NCI-H1105 treated with DMSO at 0.1 percent for 48 hours (cell line): ENCODE measurements at regions not wholly inside any gene's neighbourhood (a gene's known extent, or its start where the extent isn't known, plus 50 kb on each side); places are given as distances from the start of the nearest gene placed in this dataset.
"Not testable (repeated sequence)": the region's sequence is repeated elsewhere in the genome, so short reads cannot be mapped to it uniquely, and the experiment has no call there.

Source experiments
- DNase-seq: peaks from one replicate; lab custom pipeline; 2025; lab: John Stamatoyannopoulos, UW

- no peak for DNase-seq
Measured at GRCh38 chr3:144822671-144823070, 851.0 kb downstream of the DIPK2A start.

- no peak for DNase-seq
Measured at GRCh38 chr3:144831955-144832716, 860.5 kb downstream of the DIPK2A start.

GRCh38 chr3:144839991-144840390 lies 868.4 kb downstream of the DIPK2A start:
- DNase-seq, result no peak

- no peak for DNase-seq
Measured at GRCh38 chr3:144840866-144841265, 869.2 kb downstream of the DIPK2A start.

DNA sequence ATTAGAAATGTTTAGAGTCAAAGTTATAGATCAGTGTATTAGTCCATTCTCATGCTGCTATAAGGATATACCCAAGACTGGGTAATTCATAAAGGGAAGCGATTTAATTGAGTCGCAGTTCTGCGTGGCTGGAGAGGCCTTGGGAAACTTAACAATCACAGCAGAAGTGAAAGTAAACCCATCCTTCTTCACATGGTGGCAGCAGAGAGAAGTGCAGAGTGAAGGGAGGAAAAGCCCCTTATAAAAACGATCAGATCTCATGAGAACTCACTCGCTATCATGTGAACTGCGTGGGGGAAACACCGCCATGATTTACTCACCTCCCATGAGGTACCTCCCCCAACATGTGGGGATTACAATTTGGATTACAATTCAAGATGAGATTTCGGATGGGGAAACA lies 871.5 kb downstream of the DIPK2A start:
- no peak for DNase-seq

DNA sequence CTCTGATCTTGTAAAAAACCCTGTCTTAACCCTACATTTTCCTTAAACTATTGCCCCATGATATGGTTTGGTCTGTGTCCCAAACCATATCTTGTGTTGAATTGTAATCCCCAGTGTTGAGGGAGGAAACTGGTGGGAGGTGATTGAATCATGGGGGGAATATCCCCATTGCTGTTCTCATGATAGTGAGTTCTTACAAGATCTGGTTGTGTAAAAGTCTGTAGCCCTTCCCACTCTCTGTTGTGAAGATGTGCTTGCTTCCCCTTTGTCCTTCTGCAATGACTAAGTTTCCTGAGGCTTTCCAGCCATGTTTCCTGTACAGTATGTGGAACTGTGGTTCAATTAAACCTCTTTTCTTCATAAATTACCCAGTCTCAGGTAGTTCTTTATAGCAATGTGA lies 881.4 kb downstream of the DIPK2A start:
- DNase-seq, result no peak

- not testable (repeated sequence) for DNase-seq
Measured at GRCh38 chr3:144854020-144854419, 882.4 kb downstream of the DIPK2A start.

DNA sequence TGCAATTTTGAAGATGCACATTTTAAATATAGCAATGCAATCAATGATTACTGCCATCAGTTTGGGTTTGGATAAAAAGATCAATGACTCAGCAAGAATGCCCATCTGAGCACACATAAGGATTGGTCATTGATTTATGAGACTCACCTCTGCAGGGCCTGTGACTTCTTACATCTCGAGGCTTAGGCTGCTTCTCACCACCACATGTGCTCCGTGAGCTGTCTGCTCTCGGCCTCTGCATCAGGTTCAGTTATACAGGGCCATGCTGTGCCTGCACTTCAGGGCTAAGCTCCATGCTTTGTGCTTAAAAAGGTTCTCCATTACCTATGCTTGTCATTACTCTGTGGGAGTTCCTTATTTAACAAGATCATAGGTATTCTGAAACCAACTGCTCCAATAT lies 887.5 kb downstream of the DIPK2A start:
- DNase-seq, result no peak

DNA sequence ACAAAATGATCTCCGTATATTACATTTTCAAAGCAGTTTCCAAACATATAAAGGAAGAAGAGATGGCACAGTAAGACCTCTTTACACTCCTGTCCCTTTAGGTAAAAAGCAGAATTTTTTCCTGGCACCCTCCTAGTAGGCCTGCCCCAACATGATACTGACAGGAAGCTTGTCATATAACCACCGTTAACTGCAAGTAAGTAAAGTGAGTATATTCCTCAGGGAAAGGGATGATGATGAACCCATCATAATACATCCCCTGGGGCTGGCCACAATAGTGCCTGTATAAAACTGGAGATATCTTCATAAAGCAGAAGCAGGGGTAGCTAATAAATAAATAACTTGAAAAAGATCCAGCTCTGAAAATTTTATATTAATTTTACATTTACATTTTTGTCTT lies 893.0 kb downstream of the DIPK2A start:
- DNase-seq, result peak; percentile 19

GRCh38 chr3:144865948-144866347 lies 894.3 kb downstream of the DIPK2A start:
- DNase-seq, result no peak

- no peak for DNase-seq
Measured at GRCh38 chr3:144866476-144866875, 894.9 kb downstream of the DIPK2A start.

GRCh38 chr3:144868506-144868905 lies 896.9 kb downstream of the DIPK2A start:
- no peak for DNase-seq

DNA sequence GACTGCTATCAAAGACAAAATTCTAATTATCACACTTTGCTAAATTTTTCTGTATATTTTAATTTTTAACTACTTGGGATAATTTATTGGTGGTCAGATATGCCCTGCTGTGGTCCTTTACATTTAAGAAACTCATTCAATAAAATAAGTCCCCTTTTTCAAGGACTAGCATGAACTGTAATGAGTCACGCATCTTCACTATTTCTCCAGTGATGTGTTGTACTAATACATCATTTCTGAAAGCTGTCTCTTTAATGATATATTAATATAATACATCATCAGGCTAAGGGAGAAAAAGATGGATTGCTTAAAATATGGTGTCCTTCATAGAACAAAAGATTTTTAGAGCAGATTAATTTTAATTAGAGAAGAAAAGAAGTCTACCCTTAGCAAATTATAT lies 901.4 kb downstream of the DIPK2A start:
- DNase-seq, result no peak

GRCh38 chr3:144875211-144875610 lies 903.6 kb downstream of the DIPK2A start:
- DNase-seq, result no peak

DNA sequence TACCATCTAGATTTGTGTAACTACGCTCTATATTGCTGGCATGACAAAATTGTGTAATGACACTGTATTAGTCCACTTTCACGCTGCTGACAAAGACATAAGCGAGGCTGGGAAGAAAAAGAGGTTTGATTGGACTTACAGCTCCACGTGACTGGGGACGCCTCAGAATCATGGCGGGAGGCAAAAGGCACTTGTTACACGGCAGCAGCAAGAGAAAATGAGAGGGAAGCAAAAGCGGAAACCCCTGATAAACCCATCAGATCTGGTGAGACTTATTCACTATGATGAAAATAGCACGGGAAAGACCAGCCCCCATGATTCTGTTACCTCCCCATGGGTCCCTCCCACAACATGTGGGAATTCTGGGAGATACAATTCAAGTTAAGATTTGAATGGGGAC lies 905.7 kb downstream of the DIPK2A start:
- DNase-seq, result no peak

DNA sequence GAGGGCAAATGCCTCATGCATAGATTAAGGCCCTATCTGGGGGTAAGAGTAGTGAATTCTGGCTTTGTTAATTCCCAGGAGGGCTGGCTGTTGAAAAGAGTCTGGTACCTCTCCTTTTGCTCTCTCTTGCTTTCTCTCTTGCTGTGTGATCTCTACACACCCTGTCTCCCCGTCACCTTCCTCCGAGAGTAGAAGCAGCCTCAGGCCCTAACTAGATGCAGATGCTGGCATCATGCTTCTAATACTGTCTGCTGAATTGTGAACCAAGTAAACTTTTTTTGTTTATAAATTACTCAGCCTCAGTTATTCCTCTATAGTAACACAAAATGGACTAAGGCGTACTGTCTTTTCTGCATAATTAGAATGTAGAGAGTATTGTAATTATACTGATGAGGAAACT lies 908.1 kb downstream of the DIPK2A start:
- no peak for DNase-seq

GRCh38 chr3:144893980-144894379 lies 922.4 kb downstream of the DIPK2A start:
- DNase-seq, result no peak

GRCh38 chr3:144894576-144894975 lies 923.0 kb downstream of the DIPK2A start:
- DNase-seq, result no peak

- no peak for DNase-seq
Measured at GRCh38 chr3:144900366-144900765, 928.7 kb downstream of the DIPK2A start.

- DNase-seq, result not testable (repeated sequence)
Measured at GRCh38 chr3:144907581-144907980, 936.0 kb downstream of the DIPK2A start.

DNA sequence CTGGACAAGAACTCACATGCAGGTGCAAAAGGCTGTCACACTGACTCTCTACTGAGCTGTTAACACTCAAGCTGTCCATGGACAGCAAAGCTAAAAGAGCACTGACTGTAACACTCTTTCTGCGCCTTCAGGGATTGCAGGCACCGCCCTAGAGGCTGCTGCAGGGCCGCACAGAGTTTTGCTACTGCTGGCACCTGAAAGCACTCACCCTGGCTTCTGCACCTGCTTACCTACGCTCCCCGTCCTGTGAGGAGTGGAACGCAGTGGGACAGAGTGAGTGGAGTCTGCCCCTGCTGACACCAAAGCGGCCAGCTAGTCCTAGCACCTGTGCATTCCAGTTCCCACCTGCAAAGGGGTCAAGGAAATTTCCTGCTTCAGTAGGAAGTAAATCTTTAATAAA lies 941.3 kb downstream of the DIPK2A start:
- DNase-seq, result no peak

- DNase-seq, result no peak
Measured at GRCh38 chr3:144915202-144915601, 943.6 kb downstream of the DIPK2A start.

- DNase-seq, result no peak
Measured at GRCh38 chr3:144921710-144922109, 950.1 kb downstream of the DIPK2A start.

GRCh38 chr3:144923046-144923775 lies 951.6 kb downstream of the DIPK2A start:
- peak; percentile 92 for DNase-seq
